ENCODE measurements at regions not wholly inside any gene's neighbourhood (a gene's known extent, or its start where the extent isn't known, plus 50 kb on each side); places are given as distances from the start of the nearest gene placed in this dataset.
"Not testable (repeated sequence)": the region's sequence is repeated elsewhere in the genome, so short reads cannot be mapped to it uniquely, and the experiment has no call there.

DNA sequence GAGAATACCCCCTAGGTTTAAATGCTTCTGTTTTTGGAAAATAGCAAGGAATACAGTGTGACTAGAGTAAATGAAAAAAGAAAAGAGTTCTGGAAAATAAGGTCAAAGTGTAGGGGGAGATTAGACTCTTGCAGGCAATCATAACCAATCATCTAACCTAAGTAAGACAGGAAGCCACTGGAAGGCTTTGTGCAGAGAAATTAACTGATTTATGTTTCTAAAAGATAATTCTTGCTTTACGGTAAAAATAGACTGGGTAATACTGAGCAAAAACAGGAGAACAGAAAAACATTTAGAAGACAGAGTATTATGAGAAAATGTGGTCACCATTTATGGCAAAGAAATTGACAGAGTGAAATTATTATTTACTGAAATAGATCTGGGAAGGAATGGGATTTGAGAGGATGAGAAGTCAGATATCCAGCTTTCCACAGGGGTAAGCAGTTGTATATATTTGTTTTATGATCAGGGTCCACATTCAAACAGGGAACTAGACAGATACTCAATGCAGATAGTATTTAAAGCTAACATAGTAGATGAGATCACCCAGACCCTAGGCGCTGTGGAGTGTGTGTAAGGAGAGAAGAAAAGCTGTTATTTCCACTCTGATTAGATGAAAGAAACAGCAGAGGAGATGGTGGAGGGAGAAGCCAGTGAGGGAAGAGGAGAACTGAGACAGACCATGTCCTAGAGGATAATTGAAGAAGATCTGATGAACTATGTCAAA is 1225.3 kb downstream of the CDH11 start:
- Histone ChIP-seq H3K79me2 (ENCODE audit: control insufficient read depth, insufficient read depth, low read length, unreplicated experiment) (no peaks in the 10 kb centered on the region), H3K36me3 (ENCODE audit: insufficient read depth, low read length) (no peaks in the 10 kb centered on the region), H3K27me3 (ENCODE audit: insufficient read depth, low read length) (no peaks in the 10 kb centered on the region), H2AFZ (ENCODE audit: low read length, unreplicated experiment) (no peak overlapping the region), H3K4me3 (ENCODE audit: low read depth, low read length) (no peak overlapping the region), H3K4me1 (ENCODE audit: control insufficient read depth, insufficient read depth, low read length, unreplicated experiment) (no peaks in the 10 kb centered on the region), H3K27ac (ENCODE audit: low read depth, low read length) (no peak overlapping the region)

DNA sequence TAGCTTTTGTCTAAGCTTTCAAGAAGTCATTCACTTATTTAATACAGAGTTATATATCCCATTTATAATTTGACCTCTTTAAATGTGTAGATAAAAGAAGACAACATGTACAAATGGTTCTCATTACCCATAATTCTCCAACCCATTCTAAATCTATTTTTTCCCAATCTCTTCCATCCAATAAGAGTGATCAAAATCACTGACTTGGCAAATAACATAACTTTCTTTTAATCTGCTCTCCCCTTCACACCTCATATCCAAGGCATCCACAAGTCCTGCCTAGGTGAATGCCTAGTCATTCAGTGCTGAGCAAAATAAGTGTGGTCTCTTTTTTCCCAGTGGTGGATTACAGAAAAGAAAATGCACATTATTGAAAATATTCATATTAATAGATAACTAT is 1231.1 kb downstream of the CDH11 start:
- H3K27me3 ChIP-seq (ENCODE audit: insufficient read depth, low read length): no peaks in the 10 kb centered on the region
- H3K4me1 ChIP-seq (ENCODE audit: control insufficient read depth, insufficient read depth, low read length, unreplicated experiment): no peaks in the 10 kb centered on the region
- no peak overlapping the region for H3K27ac ChIP-seq (ENCODE audit: low read depth, low read length)
- H2AFZ ChIP-seq (ENCODE audit: low read length, unreplicated experiment): no peak overlapping the region
- no peaks in the 10 kb centered on the region for H3K36me3 ChIP-seq (ENCODE audit: insufficient read depth, low read length)
- H3K79me2 ChIP-seq (ENCODE audit: control insufficient read depth, insufficient read depth, low read length, unreplicated experiment): no peaks in the 10 kb centered on the region
- no peak overlapping the region for H3K4me3 ChIP-seq (ENCODE audit: low read depth, low read length)

DNA sequence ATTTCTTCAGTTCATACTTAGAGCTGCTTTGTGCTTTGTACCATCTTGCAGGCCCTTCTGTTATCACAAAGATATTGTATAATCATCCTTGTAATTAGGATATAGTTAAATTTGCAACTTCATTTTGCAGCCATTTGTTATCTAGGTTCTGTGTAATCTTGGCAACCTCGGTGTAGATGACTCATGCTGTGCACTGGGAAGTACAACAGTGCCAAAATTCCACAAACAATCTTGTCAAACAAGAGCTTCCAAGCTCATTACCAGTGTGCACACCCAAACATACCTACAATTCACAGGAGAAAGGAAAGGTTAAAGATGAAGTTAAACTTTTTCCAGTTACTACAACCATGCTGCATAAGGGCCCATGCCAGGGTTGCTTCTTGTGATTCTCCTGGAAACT is 1231.8 kb downstream of the CDH11 start:
- H3K27ac ChIP-seq (ENCODE audit: low read depth, low read length): no peak overlapping the region
- H3K27me3 ChIP-seq (ENCODE audit: insufficient read depth, low read length): no peaks in the 10 kb centered on the region
- no peaks in the 10 kb centered on the region for H3K4me1 ChIP-seq (ENCODE audit: control insufficient read depth, insufficient read depth, low read length, unreplicated experiment)
- no peak overlapping the region for H3K4me3 ChIP-seq (ENCODE audit: low read depth, low read length)
- H3K36me3 ChIP-seq (ENCODE audit: insufficient read depth, low read length): no peaks in the 10 kb centered on the region
- no peak overlapping the region for H2AFZ ChIP-seq (ENCODE audit: low read length, unreplicated experiment)
- no peaks in the 10 kb centered on the region for H3K79me2 ChIP-seq (ENCODE audit: control insufficient read depth, insufficient read depth, low read length, unreplicated experiment)

DNA sequence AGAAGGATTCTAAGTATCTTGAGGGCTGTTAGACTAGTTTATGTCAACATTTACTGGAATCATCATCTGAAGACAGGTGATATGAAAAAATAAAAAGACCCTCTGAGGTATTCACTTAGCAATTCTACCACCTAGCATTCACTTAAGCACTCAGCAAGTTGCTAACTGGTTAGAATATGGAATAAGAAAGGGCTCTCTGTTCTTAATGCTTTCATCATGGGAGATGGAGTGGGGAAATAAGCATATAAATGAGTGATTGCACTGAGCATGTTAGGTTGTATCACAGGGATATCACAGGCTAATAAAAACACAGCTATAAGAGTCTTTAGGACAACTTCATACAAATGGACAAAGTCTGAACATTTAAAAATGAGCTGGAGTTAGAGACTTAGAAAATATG is 1238.8 kb downstream of the CDH11 start:
- Histone ChIP-seq H3K4me1 (ENCODE audit: control insufficient read depth, insufficient read depth, low read length, unreplicated experiment) (no peaks in the 10 kb centered on the region), H3K4me3 (ENCODE audit: low read depth, low read length) (no peak overlapping the region), H3K36me3 (ENCODE audit: insufficient read depth, low read length) (no peaks in the 10 kb centered on the region), H3K79me2 (ENCODE audit: control insufficient read depth, insufficient read depth, low read length, unreplicated experiment) (no peaks in the 10 kb centered on the region), H2AFZ (ENCODE audit: low read length, unreplicated experiment) (no peak overlapping the region), H3K27ac (ENCODE audit: low read depth, low read length) (no peak overlapping the region), H3K27me3 (ENCODE audit: insufficient read depth, low read length) (no peaks in the 10 kb centered on the region)

DNA sequence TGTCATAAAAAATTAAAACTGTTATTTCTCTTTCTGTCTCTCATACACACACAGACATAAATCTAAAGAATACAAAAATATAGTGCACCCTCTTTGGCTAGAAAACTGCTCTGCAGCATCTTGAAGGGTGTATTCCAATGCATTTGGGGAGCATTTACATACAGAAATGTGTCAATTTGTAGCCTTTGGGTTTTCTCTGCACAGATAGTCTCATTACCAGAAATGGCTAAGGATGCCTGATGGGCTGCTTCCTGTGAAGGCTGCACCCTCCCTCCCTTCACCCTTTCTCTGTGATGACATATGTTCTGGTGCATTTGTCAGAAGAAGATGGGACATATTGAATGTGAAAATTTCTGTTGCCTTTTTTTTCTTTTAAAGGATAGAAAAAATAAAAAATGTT is 1239.3 kb downstream of the CDH11 start:
- no peaks in the 10 kb centered on the region for H3K4me1 ChIP-seq (ENCODE audit: control insufficient read depth, insufficient read depth, low read length, unreplicated experiment)
- no peaks in the 10 kb centered on the region for H3K27me3 ChIP-seq (ENCODE audit: insufficient read depth, low read length)
- no peaks in the 10 kb centered on the region for H3K36me3 ChIP-seq (ENCODE audit: insufficient read depth, low read length)
- H3K27ac ChIP-seq (ENCODE audit: low read depth, low read length): no peak overlapping the region
- no peak overlapping the region for H3K4me3 ChIP-seq (ENCODE audit: low read depth, low read length)
- no peak overlapping the region for H2AFZ ChIP-seq (ENCODE audit: low read length, unreplicated experiment)
- no peaks in the 10 kb centered on the region for H3K79me2 ChIP-seq (ENCODE audit: control insufficient read depth, insufficient read depth, low read length, unreplicated experiment)

DNA sequence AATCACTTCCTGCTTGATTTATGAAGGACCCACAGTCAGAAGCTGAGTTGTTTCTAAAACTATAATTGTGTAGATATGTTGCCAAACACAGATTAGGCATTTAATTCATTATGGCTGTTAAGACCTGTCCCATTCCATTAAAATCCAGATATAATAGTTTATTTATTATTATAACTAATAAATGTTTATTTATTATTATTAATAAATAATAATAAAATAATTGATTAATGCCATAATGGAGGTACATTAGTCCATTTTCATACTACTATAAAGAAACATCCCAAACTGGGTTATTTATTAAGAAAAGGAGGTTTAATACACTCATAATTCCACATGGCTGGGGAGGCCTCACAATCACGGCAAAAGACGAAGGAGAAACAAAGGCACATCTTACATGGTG is 1240.9 kb downstream of the CDH11 start:
- no peaks in the 10 kb centered on the region for H3K36me3 ChIP-seq (ENCODE audit: insufficient read depth, low read length)
- H2AFZ ChIP-seq (ENCODE audit: low read length, unreplicated experiment): no peak overlapping the region
- H3K27ac ChIP-seq (ENCODE audit: low read depth, low read length): no peak overlapping the region

DNA sequence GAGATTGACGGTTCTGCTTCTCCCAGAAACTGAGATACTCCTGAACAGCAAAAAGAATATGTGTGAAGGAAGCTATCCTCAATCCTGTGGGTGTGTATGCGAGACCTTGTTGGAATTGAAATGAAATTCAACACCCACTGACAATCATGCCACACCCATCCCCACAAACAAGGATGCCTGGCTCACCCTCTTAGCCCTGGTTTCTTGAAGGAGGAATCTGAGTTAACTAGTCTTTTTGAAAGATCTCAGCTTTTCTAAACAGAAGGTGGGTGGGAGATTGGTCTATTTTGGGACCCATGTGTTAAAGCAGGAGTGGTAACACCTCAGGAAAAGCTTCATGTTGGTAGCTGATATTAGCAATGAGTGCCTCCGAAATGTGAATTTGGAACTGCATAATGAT is 1244.5 kb downstream of the CDH11 start:
- Histone ChIP-seq H3K4me3 (ENCODE audit: low read depth, low read length) (no peak overlapping the region), H2AFZ (ENCODE audit: low read length, unreplicated experiment) (no peak overlapping the region), H3K27me3 (ENCODE audit: insufficient read depth, low read length) (no peaks in the 10 kb centered on the region), H3K79me2 (ENCODE audit: control insufficient read depth, insufficient read depth, low read length, unreplicated experiment) (no peaks in the 10 kb centered on the region), H3K4me1 (ENCODE audit: control insufficient read depth, insufficient read depth, low read length, unreplicated experiment) (no peaks in the 10 kb centered on the region), H3K27ac (ENCODE audit: low read depth, low read length) (no peak overlapping the region), H3K36me3 (ENCODE audit: insufficient read depth, low read length) (no peaks in the 10 kb centered on the region)

More for the DNA sequence above, 1240.9 kb downstream of the CDH11 start:
- Histone ChIP-seq H3K4me1 (ENCODE audit: control insufficient read depth, insufficient read depth, low read length, unreplicated experiment) (no peaks in the 10 kb centered on the region), H3K27me3 (ENCODE audit: insufficient read depth, low read length) (no peaks in the 10 kb centered on the region), H3K4me3 (ENCODE audit: low read depth, low read length) (no peak overlapping the region), H3K79me2 (ENCODE audit: control insufficient read depth, insufficient read depth, low read length, unreplicated experiment) (no peaks in the 10 kb centered on the region)

DNA sequence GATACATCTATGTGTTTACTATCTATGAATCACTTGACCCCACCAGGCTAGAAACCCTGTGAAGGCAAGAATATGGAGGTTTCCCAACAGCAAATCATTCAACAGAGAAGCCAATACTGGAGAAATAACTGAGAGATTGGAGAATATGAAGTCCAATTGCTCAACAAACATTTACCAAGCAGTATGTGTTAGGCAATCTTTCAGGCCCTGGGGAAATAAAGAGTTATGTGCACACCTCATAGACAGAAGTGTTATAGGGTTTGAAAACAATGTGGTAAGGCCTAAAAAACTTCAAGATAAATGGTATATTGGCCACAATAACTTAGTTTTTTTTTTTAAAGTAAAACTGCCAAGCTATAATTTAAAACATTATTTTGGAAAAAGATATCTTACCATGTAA is 1245.8 kb downstream of the CDH11 start:
- Histone ChIP-seq H3K27me3 (ENCODE audit: insufficient read depth, low read length) (no peaks in the 10 kb centered on the region), H3K79me2 (ENCODE audit: control insufficient read depth, insufficient read depth, low read length, unreplicated experiment) (no peaks in the 10 kb centered on the region), H3K36me3 (ENCODE audit: insufficient read depth, low read length) (no peaks in the 10 kb centered on the region), H2AFZ (ENCODE audit: low read length, unreplicated experiment) (no peak overlapping the region), H3K27ac (ENCODE audit: low read depth, low read length) (no peak overlapping the region), H3K4me3 (ENCODE audit: low read depth, low read length) (no peak overlapping the region), H3K4me1 (ENCODE audit: control insufficient read depth, insufficient read depth, low read length, unreplicated experiment) (no peaks in the 10 kb centered on the region)

DNA sequence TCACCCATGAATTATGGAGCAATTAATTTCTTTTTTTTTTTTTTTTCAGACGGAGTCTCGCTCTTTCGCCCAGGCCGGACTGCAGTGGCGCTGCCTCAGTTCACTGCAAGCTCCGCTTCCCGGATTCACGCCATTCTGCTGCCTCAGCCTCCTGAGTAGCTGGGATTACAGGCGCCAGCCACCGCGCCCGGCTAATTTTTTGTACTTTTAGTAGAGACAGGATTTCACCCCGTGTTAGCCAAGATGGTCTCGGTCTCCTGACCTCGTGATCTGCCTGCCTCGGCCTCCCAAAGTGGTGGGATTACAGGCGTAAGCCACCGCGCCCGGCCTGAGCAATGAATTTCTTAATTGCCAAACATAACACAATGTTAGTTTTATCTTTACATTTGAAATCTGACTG is 1261.2 kb downstream of the CDH11 start:
- not testable (repeated sequence) for H3K79me2 ChIP-seq (ENCODE audit: control insufficient read depth, insufficient read depth, low read length, unreplicated experiment); H3K27me3 ChIP-seq (ENCODE audit: insufficient read depth, low read length); H3K4me1 ChIP-seq (ENCODE audit: control insufficient read depth, insufficient read depth, low read length, unreplicated experiment); H3K4me3 ChIP-seq (ENCODE audit: low read depth, low read length); H3K36me3 ChIP-seq (ENCODE audit: insufficient read depth, low read length); H3K27ac ChIP-seq (ENCODE audit: low read depth, low read length); H2AFZ ChIP-seq (ENCODE audit: low read length, unreplicated experiment)

DNA sequence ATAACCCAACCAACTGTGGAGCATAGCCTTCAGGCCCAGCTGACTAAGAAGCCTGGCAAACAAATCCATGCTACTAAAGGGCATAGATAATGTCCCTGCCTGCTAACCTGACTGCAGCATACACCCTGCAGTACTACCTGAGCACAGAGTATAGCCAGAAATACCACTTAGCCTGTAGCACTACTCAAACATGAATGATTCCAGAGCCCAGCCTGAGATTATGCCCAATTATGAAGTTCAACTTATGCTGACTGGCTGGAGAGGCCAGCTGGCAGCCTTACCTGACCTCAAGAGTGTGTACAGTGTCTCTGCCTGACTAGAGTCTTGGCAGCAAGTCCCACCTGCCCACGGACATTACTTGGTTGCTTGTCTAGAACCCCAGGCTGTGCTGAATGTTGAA is 1265.3 kb downstream of the CDH11 start:
- H3K36me3 ChIP-seq (ENCODE audit: insufficient read depth, low read length): no peaks in the 10 kb centered on the region
- H3K4me3 ChIP-seq (ENCODE audit: low read depth, low read length): no peak overlapping the region
- no peaks in the 10 kb centered on the region for H3K79me2 ChIP-seq (ENCODE audit: control insufficient read depth, insufficient read depth, low read length, unreplicated experiment)

DNA sequence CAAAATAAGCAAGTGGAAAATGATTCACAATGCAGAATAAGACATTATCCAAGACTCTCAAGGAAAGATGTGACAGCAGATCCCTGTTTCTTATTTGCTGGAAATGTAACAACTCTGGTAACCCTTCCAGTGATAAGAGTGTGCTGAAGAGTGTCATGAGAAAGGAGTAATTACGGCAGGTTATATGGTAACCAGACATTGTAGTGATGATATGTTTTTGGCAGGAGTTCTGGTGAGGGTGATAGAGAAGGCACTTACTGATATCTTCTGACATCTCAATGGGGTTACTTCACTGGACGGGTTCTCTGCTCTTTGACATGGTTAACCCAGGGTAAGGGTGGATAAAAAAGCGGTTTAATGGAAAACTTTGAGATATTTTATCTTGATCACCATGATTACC is 1270.9 kb downstream of the CDH11 start:
- Histone ChIP-seq H2AFZ (ENCODE audit: low read length, unreplicated experiment) (no peak overlapping the region), H3K4me3 (ENCODE audit: low read depth, low read length) (no peak overlapping the region), H3K79me2 (ENCODE audit: control insufficient read depth, insufficient read depth, low read length, unreplicated experiment) (no peaks in the 10 kb centered on the region), H3K27me3 (ENCODE audit: insufficient read depth, low read length) (no peaks in the 10 kb centered on the region), H3K4me1 (ENCODE audit: control insufficient read depth, insufficient read depth, low read length, unreplicated experiment) (no peaks in the 10 kb centered on the region), H3K36me3 (ENCODE audit: insufficient read depth, low read length) (no peaks in the 10 kb centered on the region), H3K27ac (ENCODE audit: low read depth, low read length) (no peak overlapping the region)

More for the DNA sequence above, 1265.3 kb downstream of the CDH11 start:
- Histone ChIP-seq H3K27me3 (ENCODE audit: insufficient read depth, low read length) (no peaks in the 10 kb centered on the region), H3K4me1 (ENCODE audit: control insufficient read depth, insufficient read depth, low read length, unreplicated experiment) (no peaks in the 10 kb centered on the region), H2AFZ (ENCODE audit: low read length, unreplicated experiment) (no peak overlapping the region), H3K27ac (ENCODE audit: low read depth, low read length) (no peak overlapping the region)

All from ACC112 (cell line).